ENCODE measurements at regions not wholly inside any gene's neighbourhood (a gene's known extent, or its start where the extent isn't known, plus 50 kb on each side); places are given as distances from the start of the nearest gene placed in this dataset.

DNA sequence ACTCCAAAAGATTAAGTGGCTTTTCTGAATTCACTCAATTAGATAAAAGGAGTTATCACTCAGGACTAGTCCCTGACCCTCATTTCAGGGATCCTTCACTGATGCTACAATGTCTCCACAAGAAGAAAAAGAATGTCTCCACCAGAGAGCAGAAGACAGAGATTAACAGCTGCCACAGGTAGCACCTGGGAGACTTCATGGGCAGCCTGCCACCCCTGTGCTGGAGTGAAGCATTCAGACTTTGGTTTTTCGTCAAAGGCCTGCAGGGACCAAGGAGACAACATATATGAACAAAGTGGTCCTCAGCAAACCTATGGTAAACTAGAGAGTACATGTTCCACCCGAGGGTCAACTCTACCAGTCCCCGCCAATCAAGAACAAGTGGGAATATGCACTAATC is 197.0 kb upstream of the ACVR2A start:
- FAIRE-seq, result no peak

DNA sequence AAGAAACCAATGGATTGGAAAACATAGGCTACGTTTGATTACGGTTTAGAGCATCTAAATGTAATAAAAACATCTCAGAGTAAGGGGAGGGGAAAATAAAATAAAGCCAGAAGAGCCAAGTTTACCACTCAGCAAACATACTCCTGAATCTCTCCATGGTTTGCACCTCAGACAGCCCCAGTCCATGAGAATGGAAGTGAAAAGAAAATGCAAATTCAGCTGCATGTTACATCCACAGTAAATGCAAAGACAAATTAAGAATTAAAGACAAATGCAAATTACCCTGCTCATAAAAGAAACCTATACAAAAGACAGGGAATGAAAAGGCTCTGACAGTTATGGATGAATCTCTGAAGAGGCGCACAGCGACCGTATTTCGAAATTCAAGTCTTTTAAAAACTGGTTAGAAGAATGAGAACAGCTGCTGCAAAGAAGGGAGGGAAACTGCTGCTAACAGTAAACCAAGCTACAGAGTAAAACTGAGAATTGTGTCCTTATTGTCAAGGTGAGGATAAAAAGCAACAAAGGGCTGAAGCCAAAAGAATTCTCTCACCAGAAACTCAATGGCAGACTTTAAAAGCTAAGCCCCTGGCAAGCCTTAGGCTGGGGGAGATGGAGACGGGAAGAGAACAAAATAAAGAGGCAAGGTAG is 197.9 kb upstream of the ACVR2A start:
- FAIRE-seq, result no peak

DNA sequence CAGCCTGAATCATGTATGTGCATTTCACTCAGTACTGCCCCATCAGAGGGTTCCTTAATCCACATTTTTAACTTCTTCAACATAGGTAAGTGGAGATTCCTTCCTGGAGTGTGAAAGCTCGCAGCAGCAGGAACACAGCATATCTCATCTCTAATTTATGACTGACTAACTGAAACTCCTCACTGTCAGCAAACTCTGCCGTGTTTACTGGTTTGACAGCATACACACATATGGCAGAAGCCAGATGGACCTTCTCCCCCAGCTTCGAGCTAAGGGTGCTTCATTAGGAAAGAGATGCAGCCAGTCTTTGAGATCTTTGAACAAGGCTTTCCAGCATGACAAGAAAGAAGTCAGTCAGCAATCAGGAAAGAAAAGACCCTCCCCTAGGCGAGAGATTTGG is 200.3 kb upstream of the ACVR2A start:
- FAIRE-seq, result no peak

DNA sequence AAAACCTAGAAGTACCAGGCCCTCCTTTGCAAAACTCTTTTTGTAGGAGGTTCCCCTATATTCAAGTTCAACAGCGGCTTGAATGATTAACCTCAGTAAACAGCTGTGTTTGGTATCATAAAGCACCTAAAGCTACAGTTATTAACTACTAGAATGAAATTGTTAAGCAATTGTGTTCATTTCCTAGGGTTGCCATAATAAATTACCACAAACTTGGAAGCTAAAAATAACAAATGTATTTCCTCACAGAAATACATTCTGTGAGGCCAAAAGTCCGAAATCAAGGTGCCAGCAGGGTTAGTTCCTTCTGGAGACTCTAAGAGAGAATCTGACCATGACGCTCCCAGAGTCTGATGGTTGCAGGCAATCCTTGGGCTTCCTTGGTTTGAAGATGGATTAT is 202.1 kb upstream of the ACVR2A start:
- no peak for FAIRE-seq

DNA sequence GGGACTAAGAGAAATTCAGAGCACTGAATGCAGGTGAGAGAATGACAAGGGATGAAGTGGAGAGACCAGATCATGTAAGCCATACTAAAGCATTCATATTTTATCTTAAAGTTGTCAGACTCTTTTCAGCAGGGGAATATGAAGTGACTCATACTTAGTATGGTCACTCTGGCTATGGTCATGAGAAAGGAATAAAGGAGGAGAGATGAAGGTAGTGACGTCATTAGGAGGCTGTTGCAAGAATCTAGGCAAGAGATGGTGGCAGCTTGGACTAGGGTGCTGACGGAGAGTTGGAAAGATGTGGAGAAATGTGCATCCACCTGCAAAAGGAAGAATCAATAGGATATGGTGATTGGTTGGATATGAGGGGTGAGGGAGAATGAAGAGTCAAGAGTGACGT is 203.2 kb upstream of the ACVR2A start:
- no peak for FAIRE-seq

DNA sequence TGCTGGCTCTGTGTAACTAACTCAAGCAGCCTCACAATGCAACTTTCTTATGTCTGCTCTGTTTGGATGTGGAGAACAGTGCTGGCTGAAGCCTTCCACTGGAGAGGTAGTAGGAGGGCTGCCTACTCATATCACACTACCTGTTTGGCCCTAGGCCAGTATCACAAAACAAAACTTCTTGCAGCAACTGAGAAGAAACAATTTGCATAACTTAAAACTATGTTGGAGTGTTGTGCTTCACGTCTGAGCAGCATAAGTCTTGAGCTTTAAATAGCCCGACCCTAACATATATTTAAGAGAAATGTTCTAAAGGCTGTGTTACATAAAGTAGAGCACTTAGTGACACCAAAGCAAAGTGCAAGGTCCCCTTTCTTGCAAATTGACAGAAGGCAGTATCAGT is 204.9 kb upstream of the ACVR2A start:
- no peak for FAIRE-seq

DNA sequence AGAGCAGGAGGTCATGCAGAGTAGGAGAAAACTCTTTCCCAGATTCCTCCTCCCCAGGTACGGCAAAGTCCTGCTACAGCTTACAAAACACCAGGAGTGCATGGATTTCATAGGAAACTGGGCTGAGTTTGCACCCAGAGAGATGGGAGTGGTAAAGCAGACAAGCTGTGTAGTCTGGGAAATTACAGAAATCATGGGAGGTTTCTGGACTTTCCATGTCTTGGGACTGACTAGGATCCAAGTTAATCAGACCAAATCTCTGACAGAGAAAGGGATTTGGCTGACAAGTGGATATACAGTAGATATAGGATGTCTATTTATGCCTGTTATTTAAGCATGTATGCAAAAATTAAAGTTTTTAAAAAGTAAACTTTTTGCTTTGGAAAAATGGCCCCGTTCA is 205.4 kb upstream of the ACVR2A start:
- FAIRE-seq, result no peak

DNA sequence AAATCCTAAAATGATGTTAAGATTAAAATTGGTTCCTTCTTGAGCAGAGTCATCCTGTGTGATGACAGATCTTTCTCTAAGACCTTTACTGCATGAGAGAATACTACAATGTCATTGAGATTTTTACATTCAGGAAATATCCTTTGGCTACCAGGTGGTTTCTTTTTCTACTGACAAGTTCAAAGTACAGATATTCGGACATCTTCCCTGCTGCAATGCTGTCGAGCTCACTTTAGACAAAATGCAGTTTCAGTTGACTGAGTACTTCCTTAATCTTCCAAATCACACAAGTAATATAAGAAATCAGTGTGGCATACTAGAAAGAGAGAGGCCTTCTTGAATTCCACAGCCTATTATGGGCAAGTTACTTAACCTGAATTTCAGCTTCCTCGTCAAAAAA is 207.9 kb upstream of the ACVR2A start:
- FAIRE-seq, result no peak

DNA sequence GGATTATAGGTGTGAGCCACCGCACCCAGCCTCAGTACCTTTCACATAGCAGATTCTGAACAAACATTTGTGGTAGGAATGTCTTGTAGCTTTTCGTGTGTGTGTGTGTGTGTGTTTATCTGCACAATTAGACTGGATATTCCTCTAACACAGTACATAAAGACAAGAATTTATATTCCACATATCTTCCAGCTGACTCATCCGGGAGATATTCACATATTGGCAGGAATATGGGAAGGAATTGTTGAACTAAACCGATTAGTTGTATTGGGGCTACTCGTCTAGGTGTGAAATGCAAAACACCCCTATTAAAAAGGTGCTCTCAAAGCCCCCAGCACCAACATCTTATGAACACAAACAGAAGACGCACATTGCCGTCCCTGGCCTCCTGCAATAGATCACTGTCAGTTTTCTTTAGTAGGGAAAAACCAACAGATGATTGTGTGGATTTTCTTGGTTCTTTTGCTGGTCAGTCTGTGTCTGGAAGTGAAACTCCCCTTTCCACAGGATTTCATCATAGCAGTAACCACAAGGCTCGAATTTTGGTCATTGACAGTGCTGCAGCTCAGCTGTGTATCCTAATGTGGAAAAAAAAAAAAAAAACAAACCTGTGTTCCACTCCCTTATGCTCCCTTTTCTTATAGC is 208.5 kb upstream of the ACVR2A start:
- FAIRE-seq, result no peak

DNA sequence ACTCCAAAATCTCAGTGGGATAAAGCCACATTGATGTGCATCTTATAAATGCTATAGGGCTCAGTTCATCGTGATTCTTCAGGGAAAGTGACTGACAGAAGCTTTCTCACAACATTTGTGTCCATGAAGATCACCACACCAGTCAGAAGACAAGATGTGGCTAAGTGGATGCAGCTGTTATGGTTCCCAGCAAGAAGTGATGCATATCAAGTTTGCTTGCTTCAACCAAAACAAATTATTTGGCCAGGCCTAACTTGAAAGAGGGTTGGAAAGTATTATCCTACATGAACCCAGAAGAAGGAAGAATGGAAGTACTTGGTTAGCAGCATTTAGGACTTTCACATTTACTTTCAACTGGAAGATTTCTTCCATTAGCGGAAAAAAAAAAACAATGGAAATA is 210.0 kb upstream of the ACVR2A start:
- FAIRE-seq, result no peak

DNA sequence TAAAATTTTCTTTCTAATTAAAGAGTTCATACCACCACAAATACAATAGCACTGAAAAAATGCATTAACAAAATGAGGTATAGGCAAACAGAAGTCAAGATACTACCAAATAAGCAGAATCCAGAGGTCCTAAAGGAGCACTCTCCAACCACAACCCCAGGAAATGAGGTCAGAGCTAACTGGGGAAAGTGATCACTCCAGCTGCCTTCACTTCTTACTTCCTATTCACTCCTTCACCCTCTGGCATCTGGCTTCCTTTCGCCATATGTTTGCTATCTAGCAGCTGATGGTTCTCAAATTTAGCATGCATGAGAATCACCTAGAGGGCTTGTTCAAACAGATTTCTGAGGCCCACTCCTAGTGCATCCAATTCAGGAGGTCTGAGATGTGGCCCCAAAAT is 212.6 kb upstream of the ACVR2A start:
- no peak for FAIRE-seq

DNA sequence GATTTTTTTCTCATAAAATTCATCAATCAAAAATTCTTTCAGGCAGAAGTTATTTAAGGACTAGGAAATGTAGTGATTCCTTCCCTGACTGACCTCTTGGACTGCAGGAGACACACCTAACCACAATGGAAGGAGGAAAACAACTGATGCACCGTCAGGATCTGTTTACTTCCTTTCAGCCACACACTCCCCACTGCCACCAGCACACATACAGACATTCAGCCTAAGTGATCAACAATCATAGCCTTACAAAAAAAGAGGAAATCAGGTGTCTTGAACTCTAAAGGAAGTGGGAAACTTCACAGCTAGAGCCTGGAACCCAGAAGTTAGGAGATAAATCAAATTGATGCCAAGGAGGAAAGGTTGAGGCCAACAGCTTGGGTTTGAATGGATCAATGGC is 213.5 kb upstream of the ACVR2A start:
- no peak for FAIRE-seq

DNA sequence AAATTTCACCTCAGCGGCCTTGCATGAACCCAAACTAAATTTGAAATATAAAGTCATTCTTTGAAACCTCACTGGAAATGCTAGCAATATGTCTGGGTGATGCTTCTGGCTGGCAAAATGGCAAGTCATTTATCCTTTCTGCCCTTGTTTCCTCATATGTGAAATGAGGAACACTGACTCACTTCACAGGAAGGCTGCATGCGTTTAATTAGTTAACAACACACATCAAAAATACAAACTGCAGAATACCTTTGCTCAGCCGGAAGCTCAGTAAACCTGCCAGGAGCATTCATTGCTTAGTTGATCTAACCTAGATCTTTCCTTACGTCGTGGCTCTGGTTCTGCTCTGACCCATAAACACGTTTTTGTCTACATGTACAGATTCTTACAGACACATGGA is 214.2 kb upstream of the ACVR2A start:
- FAIRE-seq, result no peak

DNA sequence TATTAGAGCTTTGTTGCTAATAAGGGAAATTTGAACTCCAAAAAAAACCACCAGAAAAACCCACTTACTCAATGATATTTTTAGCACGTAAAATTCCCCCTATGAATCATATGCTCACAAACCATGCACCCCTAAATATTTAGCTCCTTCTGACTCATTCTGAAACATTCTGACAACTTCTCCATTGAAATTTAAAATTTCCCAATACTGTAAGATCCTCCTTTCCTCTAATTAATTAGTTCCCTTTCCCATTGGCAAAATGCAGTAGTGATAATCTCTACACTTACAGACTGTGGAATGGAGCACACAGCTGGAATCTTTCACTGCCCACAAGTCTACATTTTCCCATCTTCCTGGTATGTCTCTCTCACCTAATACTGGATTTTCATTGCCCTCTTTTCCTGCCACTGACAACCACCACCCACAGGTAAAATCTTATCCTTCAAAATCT is 215.8 kb upstream of the ACVR2A start:
- FAIRE-seq, result no peak

DNA sequence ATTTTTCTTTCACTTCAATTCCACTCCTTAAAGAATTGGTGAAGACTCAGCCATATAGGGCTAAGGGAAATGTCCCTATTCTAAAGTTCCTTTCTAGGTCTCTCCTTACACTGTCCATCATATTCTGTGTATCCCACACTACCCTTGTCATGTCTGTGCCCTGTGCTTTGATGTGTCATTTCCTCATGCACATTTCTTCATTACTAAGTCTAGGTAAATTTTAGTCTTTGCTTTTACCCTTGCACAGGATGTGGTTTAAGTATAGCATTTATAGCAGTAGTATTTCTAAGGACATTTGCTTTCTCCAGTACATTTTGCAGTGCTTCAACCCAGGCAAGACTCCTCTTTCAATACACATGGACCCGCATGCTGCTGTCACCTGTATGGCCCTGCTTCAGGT is 221.5 kb upstream of the ACVR2A start:
- no peak for FAIRE-seq

DNA sequence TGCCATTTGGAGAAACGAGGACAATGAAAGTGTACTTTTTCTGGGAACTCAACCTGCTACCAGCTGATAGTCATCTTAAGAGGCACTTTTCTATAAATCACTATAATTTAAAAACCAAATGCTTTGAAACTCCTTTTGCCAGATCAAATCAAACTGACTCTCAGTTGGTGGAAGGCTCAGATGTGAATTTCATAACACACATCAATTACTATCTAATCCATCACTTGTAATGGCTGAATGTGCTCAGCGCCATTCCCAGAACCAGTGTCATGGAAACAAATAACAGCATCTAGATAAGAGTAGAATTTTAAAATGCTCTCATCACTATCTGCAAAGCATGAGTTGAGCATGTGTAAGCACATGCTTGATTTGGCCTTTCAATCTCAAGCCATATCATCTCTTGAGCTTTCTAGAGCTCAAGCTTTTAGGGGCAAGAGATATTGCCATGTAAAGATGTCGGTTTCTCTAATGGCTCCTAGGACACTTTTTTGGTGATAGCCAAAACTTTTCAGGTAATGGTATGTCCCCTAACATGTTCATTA is 223.1 kb upstream of the ACVR2A start:
- FAIRE-seq, result no peak

DNA sequence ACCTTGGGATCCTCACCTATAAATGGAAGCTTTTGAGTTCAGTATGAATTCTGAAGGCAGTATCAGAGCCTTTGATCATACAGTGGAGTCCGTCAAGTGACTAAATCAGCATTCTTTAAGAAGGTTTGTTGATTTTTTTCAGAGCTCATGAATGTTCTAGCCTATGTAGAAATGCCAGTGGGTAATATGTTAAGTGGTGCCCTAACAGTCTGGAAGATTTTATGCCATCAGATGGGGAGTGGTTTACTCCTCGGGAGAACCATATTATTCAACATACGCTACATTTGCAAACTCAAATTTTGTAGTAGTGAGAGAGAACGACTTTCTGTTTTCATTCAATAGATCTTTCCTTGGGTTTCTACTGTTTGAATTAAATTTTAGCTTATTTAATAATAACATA is 225.0 kb upstream of the ACVR2A start:
- no peak for FAIRE-seq

DNA sequence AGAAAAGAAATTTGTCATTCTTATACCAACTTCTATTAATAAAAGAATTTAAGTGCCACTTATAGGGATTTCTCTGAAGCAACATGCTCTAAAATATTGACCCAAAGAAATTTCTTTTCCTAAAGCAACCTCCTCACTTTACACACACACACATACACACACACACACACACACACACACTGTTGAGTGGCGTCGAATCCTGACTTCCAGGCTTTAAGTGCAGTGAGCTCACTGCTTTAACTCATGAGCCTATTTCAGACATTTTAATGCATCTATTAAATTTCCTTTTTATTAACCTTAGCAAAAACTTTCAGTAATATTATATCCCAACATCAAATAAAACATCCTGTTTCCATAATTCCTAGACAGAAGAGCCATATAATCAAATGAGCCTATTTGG is 229.1 kb upstream of the ACVR2A start:
- no peak for FAIRE-seq

DNA sequence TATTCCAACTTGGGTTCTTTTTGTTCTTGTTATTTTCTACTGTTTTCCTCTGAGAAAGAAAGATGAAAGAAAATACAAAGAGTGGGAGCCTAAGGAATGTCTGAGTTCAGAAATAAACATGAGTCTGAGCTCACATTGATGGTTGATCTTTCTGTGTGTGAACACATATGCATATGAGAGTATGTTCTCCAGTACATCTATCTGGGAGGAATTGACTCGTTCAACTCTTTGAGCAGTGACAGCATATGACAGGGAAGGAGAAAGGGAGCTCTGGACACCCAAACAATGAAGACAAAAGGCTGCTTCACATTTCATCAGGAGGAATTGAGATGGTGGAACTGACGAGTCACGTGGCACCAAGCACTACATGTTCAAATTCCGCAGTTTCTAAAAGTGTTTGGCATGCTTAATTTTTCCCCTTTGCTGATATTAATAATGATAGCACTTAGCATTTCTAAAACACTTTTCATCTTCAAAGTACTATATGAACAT is 229.8 kb upstream of the ACVR2A start:
- no peak for FAIRE-seq

DNA sequence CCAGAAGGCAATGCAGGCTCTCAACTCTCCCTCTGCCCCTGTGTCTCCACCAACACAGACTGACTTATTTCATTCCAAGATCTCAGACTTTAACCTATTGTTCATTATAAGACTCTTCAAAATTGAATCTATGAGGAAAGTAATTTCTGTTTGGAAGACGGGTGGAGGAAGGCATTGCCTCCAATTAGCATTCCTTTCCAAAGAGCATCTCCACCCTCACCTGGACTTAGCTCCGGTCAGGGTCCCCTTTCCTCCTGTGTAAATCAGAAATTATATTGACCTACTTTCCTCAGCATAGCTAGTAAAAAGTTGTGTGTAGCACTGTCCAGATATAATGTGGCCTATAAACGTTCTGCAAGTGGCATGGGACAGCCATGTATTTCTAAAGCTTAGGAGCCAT is 230.4 kb upstream of the ACVR2A start:
- FAIRE-seq, result no peak

DNA sequence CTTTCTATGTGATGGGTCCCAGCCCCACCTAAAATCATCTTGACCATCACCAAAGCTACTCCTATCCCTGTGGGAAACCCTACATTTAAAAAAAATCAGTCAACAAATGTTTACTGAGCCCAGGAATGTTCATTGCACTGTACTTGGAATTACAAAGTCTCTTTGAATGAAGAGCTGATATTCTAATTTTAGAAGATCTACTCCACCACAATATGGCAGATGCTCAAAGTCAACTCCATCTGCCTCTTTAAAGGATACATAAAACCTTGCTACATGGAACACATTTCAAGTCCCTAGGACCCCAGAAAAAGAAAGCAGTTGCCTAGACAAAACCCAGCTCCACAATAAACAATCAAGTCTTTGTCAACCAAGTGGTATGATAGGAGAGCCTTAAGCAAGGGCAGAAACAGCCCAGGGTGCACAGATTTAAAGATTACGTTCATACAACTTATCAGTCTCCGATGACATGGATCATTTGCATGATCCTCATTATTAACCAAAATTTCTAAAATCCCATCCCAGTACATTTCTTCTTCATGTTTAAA is 234.3 kb upstream of the ACVR2A start:
- FAIRE-seq, result no peak

DNA sequence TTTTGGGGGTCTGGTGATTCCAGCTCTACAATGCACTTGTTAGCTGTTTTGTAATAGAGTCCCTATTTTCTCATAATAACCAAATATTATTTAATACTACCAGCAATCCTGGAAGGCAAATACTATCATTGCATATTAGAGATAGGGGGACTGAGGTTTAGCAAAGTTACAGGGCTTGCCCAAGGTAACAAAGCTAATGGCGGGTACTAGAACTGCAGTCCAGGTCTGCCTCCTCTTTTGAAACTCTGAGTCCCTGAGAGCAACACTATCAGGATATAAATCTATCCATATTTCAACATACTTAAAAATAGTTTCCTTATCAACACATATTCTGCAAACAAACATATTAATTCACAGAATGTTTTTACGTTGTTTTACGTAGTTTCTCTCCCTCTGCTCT is 235.5 kb upstream of the ACVR2A start:
- FAIRE-seq, result no peak

DNA sequence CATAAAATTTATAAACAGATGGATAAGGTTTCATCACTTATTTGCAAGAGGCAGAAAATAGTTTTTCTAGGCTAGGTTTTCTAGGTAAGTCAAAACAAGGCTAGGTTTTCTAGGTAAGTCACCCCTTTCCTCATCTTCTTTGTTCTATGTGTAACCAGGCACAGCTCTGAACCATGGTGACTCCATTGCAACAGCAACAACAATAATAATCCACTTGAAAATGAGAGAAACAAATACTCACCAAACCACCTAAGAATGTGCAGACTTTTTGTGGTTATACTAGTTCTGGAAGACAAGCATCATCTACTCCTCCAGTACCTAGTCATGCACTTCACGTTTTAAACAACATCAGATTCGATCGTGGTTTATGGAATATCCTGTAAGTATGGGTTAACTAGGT is 237.4 kb upstream of the ACVR2A start:
- no peak for FAIRE-seq

DNA sequence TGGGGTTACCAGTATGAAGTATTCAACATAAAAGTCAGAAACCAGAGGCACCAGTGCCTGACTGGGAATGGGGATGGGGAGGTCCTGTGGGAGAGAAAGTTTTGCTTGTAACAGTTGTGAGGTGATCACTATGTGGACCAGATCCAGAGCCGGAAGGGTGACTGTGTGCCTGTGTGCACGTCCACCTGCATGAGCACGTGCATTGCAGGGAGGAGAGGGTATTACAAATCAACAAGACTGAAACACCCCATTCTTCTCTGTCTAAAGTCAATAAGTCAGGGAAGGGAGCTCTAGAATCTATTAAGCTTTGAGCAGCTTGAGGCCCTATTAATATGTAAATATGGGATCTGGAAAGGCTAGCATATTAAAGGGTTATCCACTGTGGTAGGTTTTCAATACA is 241.0 kb upstream of the ACVR2A start:
- FAIRE-seq, result no peak

Measured in colon (tissue), 2 donors.